HG03135 (cell line): ENCODE measurements at regions not wholly inside any gene's neighbourhood (a gene's known extent, or its start where the extent isn't known, plus 50 kb on each side); places are given as distances from the start of the nearest gene placed in this dataset.

ENCODE experiments used
- ATAC-seq: cut with Tn5 transposase; IDR thresholded peaks from one replicate; pipeline ENCODE4 v1.9.1; 2021; ENCODE audit warnings: mild to moderate bottlenecking, moderate library complexity; ENCODE audit not compliant: unreplicated experiment

DNA sequence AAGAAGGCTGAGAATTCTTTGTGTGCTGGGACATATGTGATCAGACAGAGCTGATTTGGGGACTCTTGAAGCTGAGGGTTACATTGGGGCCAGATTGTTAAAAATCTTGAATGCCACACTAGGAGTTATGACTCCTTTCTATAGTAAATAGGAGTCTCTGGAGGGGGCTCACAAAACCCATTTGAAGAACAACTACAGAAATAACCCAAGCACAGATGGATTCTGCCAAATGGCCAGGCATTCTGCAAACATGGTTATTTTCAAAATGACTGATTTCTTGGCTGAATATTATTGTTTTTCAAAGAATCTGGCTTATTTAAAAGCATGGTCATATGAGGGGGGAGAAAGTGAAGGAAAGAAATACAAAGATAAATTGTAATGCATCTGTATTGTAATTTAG lies 625.5 kb upstream of the TENM4 start:
- no peak for ATAC-seq

DNA sequence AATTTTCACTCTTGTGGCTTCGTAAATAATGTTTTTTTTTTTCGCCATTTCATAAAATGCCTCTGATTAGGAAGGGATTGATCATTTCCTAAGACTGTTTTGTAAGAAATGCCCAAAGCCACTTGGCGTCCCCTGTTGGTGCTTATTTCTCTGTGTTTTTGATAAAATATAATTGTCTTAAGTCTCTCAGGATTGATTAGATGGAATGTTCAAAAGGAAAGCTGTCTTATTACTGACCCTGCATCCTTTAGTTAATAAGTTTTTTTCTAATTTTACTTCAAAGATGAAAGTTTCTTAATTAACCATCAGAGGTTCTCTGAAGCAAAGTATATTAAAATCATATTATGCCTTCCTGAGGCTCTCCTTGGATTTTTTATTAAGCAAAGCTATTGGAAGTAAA lies 624.3 kb upstream of the TENM4 start:
- ATAC-seq = no peak

DNA sequence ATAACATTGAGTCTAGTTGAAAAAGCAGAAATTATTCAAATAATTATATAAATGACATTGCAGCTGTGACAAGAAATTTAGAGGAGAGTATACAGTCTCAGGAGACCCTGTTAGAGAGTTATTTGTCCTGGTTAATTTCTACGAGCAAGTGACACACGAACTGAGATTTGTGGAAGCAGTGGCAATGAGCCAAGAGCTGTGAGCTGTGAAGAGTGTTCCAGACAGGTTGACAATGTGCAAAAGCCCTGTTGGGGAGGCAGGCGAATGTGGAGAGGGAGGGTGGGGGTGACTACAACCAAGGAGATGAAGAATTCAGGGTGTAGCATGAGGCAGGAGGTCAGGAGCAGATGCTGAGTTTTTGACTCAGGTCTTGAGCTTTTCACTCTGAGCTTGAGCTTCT lies 620.2 kb upstream of the TENM4 start:
- no peak for ATAC-seq

DNA sequence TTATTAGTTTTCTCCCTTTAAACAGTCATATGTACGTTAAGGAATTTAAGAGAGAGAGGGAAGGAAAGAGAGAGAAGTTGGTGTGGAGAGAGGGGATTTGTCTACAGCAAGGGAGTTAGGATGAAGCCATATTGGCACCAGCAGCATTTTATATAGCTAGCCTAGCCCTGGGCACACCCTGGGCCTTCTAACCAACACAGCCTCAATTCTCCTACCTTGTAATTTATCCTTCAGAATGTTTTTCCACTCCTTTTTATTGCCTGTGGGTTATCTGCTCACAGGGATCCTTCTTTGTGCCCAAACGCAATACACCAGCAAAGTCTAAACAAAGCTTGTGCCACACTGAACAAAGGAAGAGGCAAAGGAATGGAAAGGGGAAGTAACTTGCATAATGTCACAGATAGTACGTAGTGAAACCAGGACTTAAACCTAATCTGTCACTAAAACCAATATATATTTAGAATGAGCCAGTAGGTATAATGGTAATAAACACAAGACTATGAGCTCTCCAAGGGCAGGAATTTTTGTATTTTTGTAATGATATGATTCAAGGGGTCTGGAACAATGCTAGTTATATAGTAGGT lies 613.8 kb upstream of the TENM4 start:
- ATAC-seq = no peak

DNA sequence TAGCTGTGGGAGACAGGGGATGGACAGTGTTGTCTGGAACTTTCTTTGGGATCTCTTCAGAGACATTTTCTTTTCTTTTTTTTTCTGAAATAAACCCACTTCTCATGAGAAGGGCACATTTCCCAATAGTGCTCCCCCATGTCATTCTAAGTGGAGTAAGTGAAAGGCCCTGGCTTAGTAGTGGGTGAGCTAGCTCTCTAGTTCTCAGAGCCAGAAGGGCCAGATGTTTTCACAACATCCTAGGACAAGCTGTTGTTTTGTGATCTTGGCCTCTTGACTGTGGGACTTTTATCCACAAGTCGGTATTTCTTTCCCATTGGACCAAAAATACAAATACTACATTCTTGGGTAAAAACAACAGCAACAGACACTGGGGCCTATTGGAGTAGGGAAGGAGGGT lies 607.7 kb upstream of the TENM4 start:
- ATAC-seq = no peak

DNA sequence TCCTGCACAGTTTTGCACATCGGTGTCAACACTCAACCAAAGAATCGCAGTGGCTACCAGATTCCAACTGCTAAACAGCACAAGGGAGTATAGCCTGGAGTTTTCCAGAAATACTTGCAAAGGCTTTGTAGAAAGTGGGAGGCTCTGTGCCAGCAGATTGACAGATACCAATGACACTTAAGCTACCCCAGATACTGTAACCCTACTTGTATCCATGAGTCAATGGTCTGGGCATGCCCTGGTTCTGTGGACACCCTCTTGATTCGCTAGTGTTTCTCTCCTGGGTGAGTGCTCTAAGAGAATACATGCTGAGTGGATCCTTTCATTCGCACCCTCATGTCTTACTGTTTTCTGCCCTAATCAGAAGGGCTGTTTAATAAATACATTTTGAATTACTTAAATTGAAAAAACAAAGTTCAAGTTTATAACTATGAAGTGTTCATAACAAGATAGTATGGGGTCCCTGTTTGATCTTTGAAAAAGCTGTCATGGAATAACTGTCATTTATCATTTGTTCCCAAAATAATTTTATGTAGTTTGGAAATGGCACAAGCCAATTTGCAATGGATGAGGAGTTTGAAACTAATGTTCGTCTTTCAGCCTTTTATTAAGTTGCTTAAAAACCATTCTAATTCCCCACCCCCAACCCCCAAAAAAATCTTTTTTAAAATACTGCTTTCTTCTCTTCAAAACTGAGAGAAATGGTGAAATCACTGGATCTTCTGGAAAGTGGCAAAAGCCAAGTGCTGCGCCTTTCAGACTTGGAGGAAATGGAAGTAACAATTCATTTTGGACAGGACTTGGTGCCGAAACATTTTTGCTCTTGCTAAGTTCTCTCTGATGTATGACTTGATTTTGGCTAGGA lies 600.5 kb upstream of the TENM4 start:
- ATAC-seq = no peak

DNA sequence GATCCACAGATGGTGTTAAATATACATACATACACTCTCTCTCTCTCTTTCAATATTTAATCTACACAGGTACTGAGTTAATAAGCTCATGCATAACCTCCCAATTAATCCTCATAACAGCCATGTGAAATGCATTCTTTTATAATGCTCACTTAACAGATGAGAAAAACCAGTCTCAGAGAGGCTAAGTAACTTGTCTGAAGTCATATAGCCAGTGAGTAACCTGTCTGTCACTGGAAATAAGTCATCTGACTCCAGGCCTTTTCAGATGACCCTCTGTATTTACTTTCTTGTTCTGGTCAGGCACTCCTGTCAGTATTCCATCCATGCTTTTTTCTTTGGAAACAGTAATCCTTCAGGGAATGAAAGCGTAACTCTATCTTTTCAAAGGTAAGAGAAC lies 594.0 kb upstream of the TENM4 start:
- no peak for ATAC-seq

DNA sequence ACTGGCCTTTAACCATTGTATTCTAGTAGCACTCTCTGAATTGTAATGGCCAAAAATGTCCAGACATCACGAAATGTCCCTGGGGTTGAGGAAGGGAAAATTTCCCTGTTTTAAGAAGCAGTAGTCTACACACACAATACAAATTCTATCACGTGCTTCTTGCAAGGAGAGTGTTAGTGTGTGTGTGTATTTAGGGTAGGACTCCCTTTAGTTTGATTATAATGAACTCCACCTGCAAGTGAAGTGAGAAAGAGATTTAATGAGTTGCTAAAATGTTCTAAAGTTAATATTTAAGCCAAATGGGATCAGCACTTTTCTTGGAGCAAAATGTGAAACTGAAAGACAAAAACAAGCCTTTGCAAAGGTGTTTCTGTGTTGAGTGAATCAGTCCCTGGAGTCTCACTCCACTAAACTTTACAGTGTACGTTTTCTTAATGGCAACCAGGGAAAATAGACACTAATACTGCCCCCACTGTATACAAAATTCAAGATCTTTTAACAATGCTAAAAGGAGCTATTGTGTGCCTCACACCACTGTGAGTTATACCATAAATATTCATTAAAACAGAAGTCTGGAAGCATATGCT lies 590.3 kb upstream of the TENM4 start:
- ATAC-seq = no peak

DNA sequence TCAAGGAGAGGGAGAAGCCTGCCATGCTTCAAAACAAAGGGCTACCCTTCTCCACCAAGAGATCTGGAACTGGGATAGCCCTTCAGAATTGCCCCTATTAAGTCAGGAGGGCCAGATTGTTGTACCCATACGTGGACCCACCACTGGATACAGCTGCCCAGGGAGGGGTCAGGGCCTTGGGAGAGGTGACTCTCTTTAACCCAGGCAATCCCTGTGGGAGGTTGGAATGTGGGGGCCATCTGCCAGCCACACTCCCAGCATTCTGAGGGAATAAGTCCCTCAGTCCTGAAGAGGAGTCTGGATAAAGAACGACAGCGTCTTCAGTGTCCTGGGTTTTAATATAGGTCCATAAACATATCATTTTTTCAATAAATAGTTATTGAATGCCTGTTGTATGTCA lies 588.2 kb upstream of the TENM4 start:
- ATAC-seq = no peak

DNA sequence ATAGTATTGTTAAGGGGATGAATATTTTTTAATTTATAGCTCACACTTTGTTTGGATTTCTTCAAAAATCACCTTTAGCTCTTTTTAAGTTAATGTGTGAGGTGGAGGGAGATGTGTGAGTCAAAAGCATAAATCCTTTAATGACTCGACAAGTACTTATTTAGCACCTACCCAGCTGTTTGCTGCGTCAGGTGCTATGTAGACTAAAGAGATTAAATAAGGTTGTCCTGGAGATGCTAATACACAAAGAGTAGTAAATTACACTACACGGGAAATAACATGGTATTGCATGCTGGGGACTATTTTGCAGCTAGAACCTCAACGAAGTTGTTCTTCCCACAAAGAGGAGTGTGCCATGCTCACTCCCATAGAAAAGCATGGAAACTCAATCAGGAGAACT lies 583.3 kb upstream of the TENM4 start:
- ATAC-seq = no peak

DNA sequence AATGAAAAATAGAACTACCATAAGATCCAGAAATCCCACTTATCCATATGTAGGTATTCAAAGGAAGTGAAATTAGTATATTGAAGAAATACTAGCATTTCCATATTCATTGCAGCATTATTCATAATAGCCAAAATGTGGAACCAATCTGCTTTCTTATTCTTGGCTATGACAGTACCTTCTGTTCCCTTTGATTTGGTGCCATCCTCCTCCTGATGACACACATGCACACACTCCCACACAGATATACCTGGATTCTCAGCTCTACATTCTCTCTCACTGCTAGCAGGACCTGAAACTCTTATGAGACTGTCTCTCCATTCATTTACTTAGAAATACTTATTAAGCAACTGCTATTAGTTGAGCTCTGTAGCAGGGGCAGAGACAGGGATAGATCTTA lies 582.6 kb upstream of the TENM4 start:
- ATAC-seq = no peak

DNA sequence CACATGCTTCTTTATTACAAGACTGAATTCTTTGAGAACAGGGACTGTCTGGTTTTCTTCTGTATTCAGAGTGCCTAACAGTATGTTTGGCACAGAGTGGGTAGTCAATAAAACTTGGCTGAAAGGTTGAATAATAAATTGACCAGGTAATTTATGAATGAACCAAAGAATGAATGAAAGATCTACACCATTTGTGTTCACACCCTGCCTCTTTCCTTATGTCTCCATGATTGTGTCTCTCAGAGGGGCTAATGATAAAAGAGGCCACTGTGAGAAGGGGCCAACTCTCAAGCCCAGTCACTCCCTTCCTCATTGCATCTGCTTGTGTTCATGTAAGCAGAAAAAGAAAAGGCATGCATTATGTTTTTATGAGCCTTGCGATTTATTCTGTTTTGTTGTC lies 569.7 kb upstream of the TENM4 start:
- ATAC-seq = no peak

DNA sequence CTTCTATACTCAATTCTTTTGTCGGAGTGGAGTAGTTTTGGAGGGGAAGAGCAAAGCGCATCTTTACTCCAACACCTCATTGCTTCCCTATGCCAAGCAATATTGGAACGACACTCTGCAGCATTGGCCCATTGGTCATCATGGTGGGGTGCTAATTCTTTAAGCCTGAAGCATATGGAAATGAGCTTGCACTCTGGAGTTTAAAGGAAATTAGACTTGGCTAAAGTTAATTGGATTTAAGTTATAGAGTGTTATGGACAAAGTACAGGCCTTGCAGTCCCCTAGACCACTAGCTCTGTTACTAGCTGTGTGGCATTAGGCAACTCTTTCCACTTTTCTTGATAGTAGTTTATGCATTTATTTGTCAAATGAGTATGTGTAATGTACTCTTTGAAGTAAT lies 568.3 kb upstream of the TENM4 start:
- ATAC-seq = no peak

DNA sequence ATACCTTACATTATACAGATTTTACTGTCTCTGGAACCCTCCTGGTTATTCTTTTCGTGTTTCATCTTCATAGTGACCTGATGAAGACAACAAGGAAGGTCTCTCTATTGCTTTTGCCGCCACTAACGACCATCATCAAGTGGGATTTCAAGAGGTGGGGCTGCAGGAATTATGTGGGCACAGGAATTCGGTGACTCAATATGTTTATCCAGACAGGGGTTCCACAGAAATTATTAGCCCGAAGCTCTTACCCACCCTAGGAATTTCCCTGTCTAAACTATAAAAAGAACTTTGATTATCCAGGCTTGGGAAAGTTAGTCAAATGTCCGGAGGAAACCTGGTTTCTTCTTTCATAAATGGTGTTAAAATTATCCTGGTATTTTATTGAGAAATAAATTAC lies 566.8 kb upstream of the TENM4 start:
- ATAC-seq = no peak

DNA sequence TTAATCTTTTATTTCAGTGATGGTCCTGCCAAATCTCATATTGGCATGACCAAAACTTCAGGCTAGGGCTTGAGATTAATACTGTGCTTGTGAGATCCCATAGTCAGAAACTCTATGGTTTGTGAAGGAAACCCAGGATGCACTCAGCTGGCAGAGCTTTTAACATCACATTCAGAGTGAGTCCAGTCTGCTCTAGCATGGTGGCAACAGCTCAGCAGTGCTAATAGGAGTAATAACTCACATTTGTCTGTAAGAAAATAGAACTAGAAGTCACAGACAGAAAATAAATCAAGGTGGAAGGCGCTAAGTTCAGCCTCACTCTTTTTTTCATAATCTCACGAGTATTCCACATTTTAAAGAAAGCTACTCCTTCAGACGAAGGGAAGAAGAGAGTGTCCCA lies 549.3 kb upstream of the TENM4 start:
- no peak for ATAC-seq

DNA sequence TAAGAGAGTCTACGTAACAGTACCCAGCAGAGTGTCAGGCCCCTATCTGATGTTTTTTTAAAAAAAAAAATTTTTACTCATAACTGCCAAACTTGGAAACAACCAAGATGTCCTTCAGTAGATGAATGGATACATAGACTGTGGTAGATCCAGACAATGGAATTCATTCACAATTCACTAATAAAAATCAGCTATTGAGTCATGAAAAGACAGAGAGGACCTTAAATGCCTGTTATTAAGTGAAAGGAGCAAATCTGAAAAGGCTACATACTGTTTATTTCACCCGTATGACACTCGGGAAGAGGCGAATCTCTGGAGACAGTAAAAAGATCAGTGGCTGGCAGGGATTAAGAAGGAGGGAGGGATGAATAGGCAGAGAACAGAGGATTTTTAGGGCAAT lies 541.4 kb upstream of the TENM4 start:
- ATAC-seq = no peak

DNA sequence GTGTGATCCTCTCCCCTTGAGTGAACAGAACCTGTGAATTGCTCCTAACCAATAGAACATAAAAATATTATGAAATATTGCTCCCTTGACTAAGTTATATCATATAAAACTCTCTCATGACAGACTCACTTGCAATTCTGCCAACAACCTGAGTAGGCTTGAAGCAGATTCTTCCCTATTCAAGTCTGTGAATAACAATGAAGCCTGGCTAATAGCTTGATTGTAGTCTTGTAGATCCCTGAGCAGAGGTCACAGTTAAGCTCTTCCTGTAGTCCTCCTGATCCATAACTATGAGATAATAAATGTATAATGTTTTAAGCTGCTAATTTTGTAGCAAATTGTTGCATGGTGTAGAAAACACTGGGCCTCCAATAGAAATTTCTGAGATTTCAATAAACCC lies 540.1 kb upstream of the TENM4 start:
- ATAC-seq = no peak

DNA sequence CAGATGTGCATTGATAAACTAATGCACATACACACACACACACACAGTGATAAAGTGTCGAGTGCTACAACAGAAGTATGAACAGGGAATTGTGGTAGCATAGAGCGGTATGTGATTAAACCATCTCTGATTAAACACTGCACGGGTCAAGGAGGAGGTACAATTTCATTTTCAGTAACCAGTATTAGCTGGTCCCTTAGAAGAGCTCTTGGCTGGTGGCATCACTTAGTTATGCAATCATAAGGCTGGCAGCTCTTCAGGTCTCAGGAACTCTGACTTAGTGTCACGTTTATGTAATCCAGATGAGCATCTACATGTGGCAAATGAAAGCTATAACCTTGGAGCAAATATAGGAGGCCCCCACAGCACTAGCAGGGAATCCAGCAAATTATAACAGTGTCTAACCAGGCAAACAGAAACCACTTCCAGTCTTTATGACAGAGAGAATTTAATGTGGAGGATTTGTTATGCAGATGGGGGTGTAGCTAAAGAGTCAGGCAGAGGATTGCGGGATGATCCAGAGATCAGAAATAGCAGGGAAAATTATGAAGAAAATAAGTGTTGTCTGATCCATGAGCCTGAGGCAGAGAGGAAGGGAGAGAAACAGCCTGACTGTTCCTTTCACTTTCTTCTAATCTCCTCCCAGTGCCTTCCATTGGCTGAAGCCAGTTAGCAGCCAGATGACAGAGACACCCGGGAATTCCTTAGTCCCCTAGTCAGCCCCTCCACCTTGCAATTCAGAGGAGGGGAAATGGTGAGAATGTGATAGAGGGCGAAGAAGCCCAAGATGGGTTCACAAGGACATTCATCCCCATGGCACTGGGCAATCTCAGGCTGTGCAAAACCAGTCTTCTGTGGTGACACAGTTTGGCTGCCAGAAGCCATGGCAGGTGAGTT lies 533.1 kb upstream of the TENM4 start:
- ATAC-seq = no peak

DNA sequence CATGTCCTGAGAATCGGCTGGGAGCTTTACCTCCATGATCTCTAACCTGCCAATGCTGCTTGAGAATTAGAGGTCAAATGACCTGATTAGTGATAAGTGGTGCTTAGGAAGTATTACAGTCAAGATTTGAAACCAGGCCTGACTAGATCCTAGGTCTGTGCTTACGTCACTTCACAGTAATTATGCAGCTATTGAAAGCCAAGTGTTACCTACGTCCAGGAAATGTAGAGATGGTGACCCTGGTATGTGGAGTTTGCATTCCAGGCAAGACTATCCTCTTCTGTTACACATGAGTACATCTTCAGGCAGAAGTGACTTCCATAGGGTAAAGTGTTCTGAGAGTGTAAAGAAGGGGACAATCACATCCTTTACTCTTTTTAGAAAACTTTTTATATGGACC lies 530.4 kb upstream of the TENM4 start:
- no peak for ATAC-seq

DNA sequence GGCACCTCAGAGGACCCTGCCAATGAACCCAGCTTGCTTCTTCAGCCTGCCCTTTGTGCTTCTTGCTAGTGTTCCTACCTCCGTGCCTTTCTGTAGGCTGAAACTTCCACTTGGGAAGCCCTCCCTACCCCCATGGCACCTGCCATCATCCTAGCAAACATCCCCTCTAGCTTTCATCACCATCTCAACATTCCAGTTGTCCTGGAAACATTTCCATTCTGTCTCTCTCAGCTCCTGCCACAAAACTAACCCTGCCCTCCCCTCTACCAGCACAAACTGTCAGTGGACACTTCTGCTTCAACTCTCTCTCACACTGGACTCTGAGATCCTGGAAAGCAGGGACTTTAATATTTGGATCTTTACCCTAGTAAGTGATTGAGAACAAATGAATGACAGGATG lies 525.8 kb upstream of the TENM4 start:
- no peak for ATAC-seq

DNA sequence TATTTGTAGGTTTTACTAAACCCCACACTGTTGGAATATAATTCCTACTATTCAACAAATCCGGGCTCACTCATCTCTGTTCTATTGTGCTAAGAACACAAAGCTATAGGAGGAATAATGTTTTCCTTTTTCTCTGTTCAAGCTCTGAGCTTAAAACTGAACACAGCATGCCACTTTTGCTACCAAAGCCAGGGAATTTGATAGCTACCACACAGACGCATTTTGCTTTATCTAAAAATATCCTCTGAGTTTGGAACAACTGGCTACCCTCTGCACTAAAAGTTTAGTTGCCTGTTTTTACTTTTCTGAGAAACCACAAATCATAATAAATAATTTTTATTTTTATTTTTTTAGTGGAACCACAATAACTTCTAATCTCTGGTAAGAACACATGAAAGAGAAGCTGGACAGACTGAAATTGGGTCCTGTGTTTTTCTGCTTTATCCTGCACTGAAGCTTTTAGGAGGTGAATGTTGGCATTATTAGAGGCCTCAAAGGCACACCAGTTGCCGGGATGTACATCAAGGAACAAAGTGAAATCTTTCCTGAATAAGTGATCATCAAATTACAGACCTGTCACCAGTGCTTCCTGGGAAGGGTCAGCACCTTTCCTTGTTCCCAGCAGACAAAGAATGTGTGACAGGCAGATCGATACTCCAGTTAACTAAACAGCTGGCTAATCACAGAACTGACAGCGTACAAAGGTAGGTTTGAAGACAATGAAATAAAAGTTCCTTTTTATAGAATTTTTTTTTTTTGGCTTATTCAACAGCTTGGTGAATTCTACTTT lies 523.2 kb upstream of the TENM4 start:
- no peak for ATAC-seq
